K562 (cell line): ENCODE measurements at regions not wholly inside any gene's neighbourhood (a gene's known extent, or its start where the extent isn't known, plus 50 kb on each side); places are given as distances from the start of the nearest gene placed in this dataset.

Experiments used
- ATAC-seq: fragments of 200-7000 bp; cut with Tn5 transposase; 3 replicates; pipeline ENCODE4 v1.9.1; 2020; ENCODE audit warnings: moderate library complexity
- BruUV-seq: library from RNA; stranded (reverse); fragments of 400-500 nt; replicated peaks from 2 replicates; lab custom pipeline; 2021; lab: Mats Ljungman, UMichigan
- CTCF ChIA-PET: fragments of 300-600 bp; formaldehyde crosslinking; extraction: SDS; loops from one replicate; lab custom pipeline; 2021; ENCODE audit warnings: low intra/inter-chr PET ratio; lab: Yijun Ruan, JAX
- POLR2A ChIA-PET: fragments of 300-600, 350-650 bp; sonication (Branson Sonifier 250); formaldehyde crosslinking; extraction: SDS; loops from one replicate; lab custom pipeline; 2021; ENCODE audit warnings: antibody characterized with exemption, inconsistent platforms; lab: Yijun Ruan, JAX
- DNase-seq, 4 experiments: peaks; one replicate each; pipeline versions ENCODE4 v3.0.0 to v3.0.0-alpha.2; 2011 to 2018; ENCODE audit warnings: low spot score in 3 of 4, mixed read lengths in 3 of 4; ENCODE audit errors: extremely low read depth in 1 of 4
- FAIRE-seq: peaks from 2 replicates; lab custom pipeline; 2011; peaks lifted over from hg19 to GRCh38; lab: Jason Lieb, UNC
- H2AFZ ChIP-seq: 2 replicates; pipeline ENCODE4 v1.6.0; 2011; ENCODE audit warnings: low read depth, low read length, control low read depth, inconsistent platforms
- H3K27ac ChIP-seq: fragments of 200-600 bp; 3 replicates; pipeline ENCODE4 v1.8.0; 2011; ENCODE audit warnings: low read depth, mild to moderate bottlenecking, control low read depth, inconsistent platforms, low read length, moderate library complexity, mixed read lengths; ENCODE audit errors: extremely low read depth
- H3K27me3 ChIP-seq, 2 experiments: fragments of 300-600 bp in 1 of 2; 2 replicates in 1 of 2; 3 replicates in 1 of 2; pipeline versions ENCODE4 v1.6.0 to v1.8.0; 2011; ENCODE audit warnings: inconsistent platforms in 2 of 2, low read length in 2 of 2, mild to moderate bottlenecking in 1 of 2, mixed read lengths in 1 of 2, moderate library complexity in 1 of 2; ENCODE audit not compliant: control insufficient read depth in 2 of 2, insufficient read depth in 2 of 2
- H3K36me3 ChIP-seq: fragments of 300-600 bp; 3 replicates; pipeline ENCODE4 v1.8.0; 2011; ENCODE audit warnings: mild to moderate bottlenecking, low read length, inconsistent platforms; ENCODE audit not compliant: control insufficient read depth, insufficient read depth
- H3K4me1 ChIP-seq, 2 experiments: fragments of 200-600 bp in 1 of 2; replicated peaks in 1 of 2; 2 replicates in 1 of 2; 3 replicates in 1 of 2; pipeline versions ENCODE4 v1.5.1 to v1.8.0; 2011; ENCODE audit warnings: inconsistent platforms in 2 of 2, low read length in 2 of 2, mild to moderate bottlenecking in 1 of 2, mixed read lengths in 1 of 2, moderate library complexity in 1 of 2; ENCODE audit not compliant: control insufficient read depth in 2 of 2, insufficient read depth in 2 of 2
- H3K4me2 ChIP-seq: 2 replicates; pipeline ENCODE4 v1.6.1; 2011; ENCODE audit warnings: low read length, control low read depth, inconsistent platforms, mixed read lengths; ENCODE audit not compliant: insufficient read depth
- H3K4me3 ChIP-seq: fragments of 200-600 bp; sonication (generic), shearing (Covaris generic); 2 replicates; pipeline ENCODE4 v1.5.1; 2016; ENCODE audit warnings: control low read depth, inconsistent platforms
- H3K79me2 ChIP-seq: fragments of 200-600 bp; 3 replicates; pipeline ENCODE4 v1.8.0; 2011; ENCODE audit warnings: low read length, inconsistent platforms; ENCODE audit not compliant: control insufficient read depth, insufficient read depth
- H3K9ac ChIP-seq, 2 experiments: 2 replicates each; pipeline versions ENCODE4 v1.6.0 to v1.6.1; 2011; ENCODE audit warnings: low read depth in 2 of 2, low read length in 2 of 2, control low read depth in 1 of 2, inconsistent platforms in 1 of 2, mild to moderate bottlenecking in 1 of 2, mixed read lengths in 1 of 2; ENCODE audit not compliant: insufficient read depth in 1 of 2
- H3K9me1 ChIP-seq: one replicate; pipeline ENCODE4 v1.6.0; 2011; ENCODE audit warnings: inconsistent platforms, mild to moderate bottlenecking, low read length, moderate library complexity; ENCODE audit not compliant: control insufficient read depth, insufficient read depth
- H3K9me3 ChIP-seq: replicated peaks from 2 replicates; pipeline ENCODE4 v1.5.1; 2011; ENCODE audit warnings: low read depth, low read length, inconsistent platforms; ENCODE audit not compliant: control insufficient read depth, insufficient read depth
- H4K20me1 ChIP-seq: replicated peaks from 2 replicates; pipeline ENCODE4 v1.6.1; 2011; ENCODE audit warnings: low read length, inconsistent platforms, mixed read lengths; ENCODE audit not compliant: control insufficient read depth, insufficient read depth
- CCAR2 ChIP-seq: fragments of 200-400 bp; formaldehyde crosslinking; IDR thresholded peaks from 2 replicates; pipeline ENCODE4 v1.6.1; 2017; ENCODE audit warnings: mild to moderate bottlenecking, low read depth, low read length
- CREB3L1 ChIP-seq: fragments of 450-650 bp; IDR thresholded peaks from 2 replicates; pipeline ENCODE4 v1.6.1; 2014; ENCODE audit warnings: low read depth, mild to moderate bottlenecking, moderate library complexity, borderline replicate concordance
- E2F4 ChIP-seq: sonication (generic); formaldehyde crosslinking; IDR thresholded peaks from 2 replicates; pipeline ENCODE4 v1.8.0; 2022; ENCODE audit warnings: mild to moderate bottlenecking, low read depth, missing genetic modification reagents
- ETV6 ChIP-seq, 3 experiments: fragments of 150-350 bp in 1 of 3; sonication (generic) in 1 of 3; formaldehyde crosslinking in 1 of 3; IDR thresholded peaks; 2 replicates each; pipeline versions ENCODE4 v1.6.1 to v1.8.0; 2014 to 2022; ENCODE audit warnings: borderline replicate concordance in 2 of 3, low read depth in 2 of 3, antibody characterized with exemption in 1 of 3, low read length in 1 of 3, mild to moderate bottlenecking in 1 of 3, missing genetic modification reagents in 1 of 3
- GTF2B ChIP-seq: IDR thresholded peaks from 2 replicates; pipeline ENCODE4 v1.6.1; 2011; ENCODE audit not compliant: insufficient read length; ENCODE audit errors: extremely low read depth
- HNRNPH1 ChIP-seq: fragments of 200-400 bp; formaldehyde crosslinking; optimal IDR thresholded peaks from 2 replicates; pipeline ENCODE3; 2017; ENCODE audit warnings: low read depth, mild to moderate bottlenecking, low read length, moderate library complexity
- IRF2 ChIP-seq: sonication (generic); formaldehyde crosslinking; IDR thresholded peaks from 2 replicates; pipeline ENCODE4 v1.8.1; 2022; ENCODE audit warnings: mild to moderate bottlenecking, missing genetic modification reagents
- MCM2 ChIP-seq: fragments of 450-650 bp; IDR thresholded peaks from 2 replicates; pipeline ENCODE4 v1.6.1; 2017; ENCODE audit warnings: low read depth, mild to moderate bottlenecking
- NR2C2 ChIP-seq, 2 experiments: fragments of 200-800 bp in 1 of 2; sonication (Bioruptor generic) in 1 of 2; sonication (generic) in 1 of 2; formaldehyde crosslinking in 1 of 2; IDR thresholded peaks; 2 replicates each; pipeline versions ENCODE4 v1.6.1 to v1.8.0; 2016 to 2022; ENCODE audit warnings: mild to moderate bottlenecking in 1 of 2, missing compliant biosample characterization in 1 of 2, missing genetic modification characterization in 1 of 2, missing genetic modification reagents in 1 of 2
- PRDM10 ChIP-seq: fragments of 450-650 bp; IDR thresholded peaks from 2 replicates; pipeline ENCODE4 v1.6.1; 2018; ENCODE audit not compliant: partially characterized antibody
- U2AF2 ChIP-seq: fragments of 200-400 bp; formaldehyde crosslinking; optimal IDR thresholded peaks from 2 replicates; pipeline ENCODE3; 2017; ENCODE audit warnings: low read depth, mild to moderate bottlenecking, low read length
- whole genome bisulfite sequencing: fragments of 100-300 bp; shearing (Covaris generic); methylation state at CpG from one replicate; pipeline ENCODE4 v1.1.6; 2016; ENCODE audit warnings: low coverage, mixed read lengths; ENCODE audit not compliant: insufficient coverage; ENCODE audit errors: missing lambda C conversion rate; 5-methylcytosine and 5-hydroxymethylcytosine counted together
- in situ Hi-C: fragments of 300-500 bp; cut with MboI; formaldehyde crosslinking; loops from 4 replicates; pipeline ENCODE4 v1.15.0; 2018; ENCODE audit warnings: inconsistent platforms, mixed read lengths
- intact Hi-C: fragments of 100-400 bp; cut with micrococcal nuclease; formaldehyde crosslinking; loops from 2 replicates; pipeline ENCODE4 v1.14.2; 2022

- Histone ChIP-seq H3K4me3 (no peak overlapping the region), H3K9ac (no peak overlapping the region; a peak in 1 of 4 replicates), H3K27ac (no peak overlapping the region), H3K9me1 (no peaks in the 10 kb centered on the region), H3K4me2 (no peak overlapping the region), H3K4me1 (no peaks in the 10 kb centered on the region; a peak in 1 of 5 replicates), H3K27me3 (no peaks in the 10 kb centered on the region; a peak in 1 of 5 replicates), H3K79me2 (no peaks in the 10 kb centered on the region), H4K20me1 (no peaks in the 10 kb centered on the region), H2AFZ (no peak overlapping the region), H3K36me3 (no peaks in the 10 kb centered on the region), H3K9me3 (no peaks in the 10 kb centered on the region)
- FAIRE-seq (no peak), DNase-seq (peak in 1 of 4 experiments; percentile 24), ATAC-seq (peak; percentile 51)
- in situ Hi-C loops (loop anchor here (10.0 kb wide), 1 partner anchor 288 kb away; no protein-coding TSS in a partner anchor), intact Hi-C loops (loop anchor here (10.0 kb wide), 1 partner anchor 68 kb away; the partner anchor contains the start of gene AMZ2)
- WGBS, result 25% methylated on average over 4 of the region's 4 CpGs
- ChIA-PET POLR2A (interaction anchor here (0.6 to 0.9 kb wide), 2 partner anchors 10 to 211 kb away, joined by 3 to 4 read pairs; no protein-coding TSS in a partner anchor), CTCF (no interaction called here)
- BruUV-seq, result no TSS peak
- no peak for TF ChIP-seq NR2C2 (CRISPR knock-in tag; IDR thresholded peaks at IDR 0.05)
- TF ChIP-seq NR2C2 (tag; IDR thresholded peaks at IDR 0.05), result no peak
- no peak for TF ChIP-seq E2F4 (CRISPR knock-in tag)
- no peak for TF ChIP-seq MCM2
- no peak for TF ChIP-seq ETV6 (IDR thresholded peaks at IDR 0.05; ENCODE audit: borderline replicate concordance in 1 of 2, low read depth in 2 of 2, low read length in 1 of 2)
- no peak for TF ChIP-seq ETV6 (CRISPR knock-in tag; IDR thresholded peaks at IDR 0.05; ENCODE audit: borderline replicate concordance)
- TF ChIP-seq GTF2B, result no peak
- no peak for TF ChIP-seq CREB3L1
- TF ChIP-seq U2AF2, result no peak
- no peak for TF ChIP-seq IRF2 (CRISPR knock-in tag)
- TF ChIP-seq PRDM10, result peak; percentile 10
- TF ChIP-seq HNRNPH1, result no peak
- no peak for TF ChIP-seq CCAR2
These were observed 71.1 kb upstream of the AMZ2 start for GRCh38 chr17:68176718-68177117.
